ENCODE measurements at regions not wholly inside any gene's neighbourhood (a gene's known extent, or its start where the extent isn't known, plus 50 kb on each side); places are given as distances from the start of the nearest gene placed in this dataset.

DNA sequence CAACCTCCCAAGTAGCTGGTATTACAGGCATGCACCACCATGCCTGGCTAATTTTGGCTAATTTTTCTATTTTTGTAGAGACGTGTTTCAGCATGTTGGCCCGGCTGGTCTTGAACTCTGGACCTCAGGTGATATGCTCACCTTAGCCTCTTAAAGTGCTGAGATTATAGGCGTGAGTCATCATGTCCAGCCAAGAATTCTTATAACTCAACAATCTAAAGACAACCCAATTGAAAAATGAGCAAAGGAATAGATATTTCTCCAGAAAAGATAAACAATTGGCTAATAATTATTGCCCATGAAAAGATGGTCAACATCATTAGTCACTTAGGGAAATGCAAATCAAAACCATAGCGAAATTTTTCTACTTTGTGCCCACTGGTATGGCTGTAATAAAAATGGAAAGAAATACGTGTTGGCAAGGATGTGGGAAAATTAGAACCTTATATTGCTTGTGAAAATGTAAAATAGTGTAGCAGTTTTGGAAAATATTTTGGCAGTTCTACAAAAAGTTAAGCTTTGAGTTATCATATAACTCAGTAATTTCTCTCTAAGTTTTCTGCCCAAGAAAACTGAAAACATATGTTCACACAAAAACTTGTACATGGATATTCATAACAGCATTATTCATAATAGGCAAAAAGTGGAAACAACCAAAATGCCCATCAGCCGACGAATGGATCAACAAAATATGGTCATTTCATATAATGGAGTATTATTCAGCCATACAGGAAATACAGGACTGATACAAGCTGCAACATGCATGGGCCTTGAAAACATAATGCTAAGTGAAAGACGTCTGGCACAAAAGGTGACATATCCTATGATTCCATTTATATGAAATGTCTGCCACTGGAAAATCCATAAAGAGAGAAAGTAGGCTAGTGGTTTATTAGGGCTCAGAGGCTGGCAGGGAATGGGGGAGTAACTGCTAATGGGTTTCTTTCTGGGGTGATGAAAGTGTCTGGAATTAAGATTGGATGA is 87.8 kb downstream of the UTRN start:
- TF ChIP-seq POLR2A (IDR thresholded peaks at IDR 0.05): no peak
- TF ChIP-seq, protein P1, sequence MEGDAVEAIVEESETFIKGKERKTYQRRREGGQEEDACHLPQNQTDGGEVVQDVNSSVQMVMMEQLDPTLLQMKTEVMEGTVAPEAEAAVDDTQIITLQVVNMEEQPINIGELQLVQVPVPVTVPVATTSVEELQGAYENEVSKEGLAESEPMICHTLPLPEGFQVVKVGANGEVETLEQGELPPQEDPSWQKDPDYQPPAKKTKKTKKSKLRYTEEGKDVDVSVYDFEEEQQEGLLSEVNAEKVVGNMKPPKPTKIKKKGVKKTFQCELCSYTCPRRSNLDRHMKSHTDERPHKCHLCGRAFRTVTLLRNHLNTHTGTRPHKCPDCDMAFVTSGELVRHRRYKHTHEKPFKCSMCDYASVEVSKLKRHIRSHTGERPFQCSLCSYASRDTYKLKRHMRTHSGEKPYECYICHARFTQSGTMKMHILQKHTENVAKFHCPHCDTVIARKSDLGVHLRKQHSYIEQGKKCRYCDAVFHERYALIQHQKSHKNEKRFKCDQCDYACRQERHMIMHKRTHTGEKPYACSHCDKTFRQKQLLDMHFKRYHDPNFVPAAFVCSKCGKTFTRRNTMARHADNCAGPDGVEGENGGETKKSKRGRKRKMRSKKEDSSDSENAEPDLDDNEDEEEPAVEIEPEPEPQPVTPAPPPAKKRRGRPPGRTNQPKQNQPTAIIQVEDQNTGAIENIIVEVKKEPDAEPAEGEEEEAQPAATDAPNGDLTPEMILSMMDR (IDR thresholded peaks at IDR 0.05): no peak

All from Peyer's patch (tissue), 4 donors.